Activated naive CD4-positive, alpha-beta T cell (primary cell): ENCODE measurements at regions not wholly inside any gene's neighbourhood (a gene's known extent, or its start where the extent isn't known, plus 50 kb on each side); places are given as distances from the start of the nearest gene placed in this dataset.

Experiments
- DNase-seq, 4 experiments: peaks; one replicate each; lab custom pipeline; 2025; lab: John Stamatoyannopoulos, UW

DNA sequence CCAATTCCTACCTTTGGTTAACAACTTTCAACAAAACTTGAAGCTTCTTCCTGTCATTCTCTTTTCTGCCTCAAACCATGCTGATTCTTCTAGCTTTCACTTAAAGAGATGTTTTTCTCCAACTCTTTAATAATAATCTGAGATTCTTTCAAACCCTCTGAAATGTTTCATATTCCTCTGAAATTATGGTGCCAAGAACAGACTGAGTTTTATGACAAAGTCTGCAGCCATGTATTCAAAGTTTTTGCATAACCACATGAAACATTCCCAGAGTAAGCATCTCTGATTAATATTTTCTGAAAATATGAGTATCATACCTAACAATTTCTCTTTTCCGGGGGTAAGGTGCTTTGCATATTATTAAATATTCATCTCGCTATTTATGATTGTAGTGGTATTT lies 59.1 kb upstream of the DCN start:
- DNase-seq, result no peak

DNA sequence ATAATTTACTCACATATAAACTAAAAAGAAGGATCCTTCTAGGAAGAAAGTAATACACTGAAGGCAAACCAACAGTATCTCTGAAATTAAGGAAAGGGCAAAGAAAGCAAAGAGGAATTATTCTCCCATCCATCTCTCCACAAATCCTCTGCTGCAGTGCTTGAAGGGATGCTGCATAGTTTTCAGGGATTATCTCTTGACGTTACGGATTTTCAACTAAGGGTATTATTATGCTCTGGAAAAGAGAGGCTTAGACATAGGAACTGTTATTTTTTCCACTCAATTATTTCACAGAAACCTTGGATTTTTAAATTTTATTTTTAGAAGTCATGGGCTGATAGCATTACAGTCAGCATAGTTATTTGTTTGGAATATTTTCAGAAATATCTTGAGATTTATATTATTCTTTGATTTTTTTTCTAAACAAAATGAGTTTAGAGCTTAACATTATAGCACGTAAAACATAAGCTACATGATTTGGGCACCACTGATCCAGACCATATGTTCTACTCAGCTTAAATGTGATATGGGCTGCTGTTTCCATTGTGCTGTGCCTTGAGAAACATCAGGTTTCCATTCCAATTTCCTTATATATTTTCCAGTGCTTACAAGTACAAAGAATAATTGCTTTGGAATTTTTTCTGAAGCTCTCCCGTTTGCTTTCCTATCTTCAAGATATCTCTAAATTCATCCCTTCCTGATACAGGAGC lies 57.9 kb upstream of the DCN start:
- no peak for DNase-seq

DNA sequence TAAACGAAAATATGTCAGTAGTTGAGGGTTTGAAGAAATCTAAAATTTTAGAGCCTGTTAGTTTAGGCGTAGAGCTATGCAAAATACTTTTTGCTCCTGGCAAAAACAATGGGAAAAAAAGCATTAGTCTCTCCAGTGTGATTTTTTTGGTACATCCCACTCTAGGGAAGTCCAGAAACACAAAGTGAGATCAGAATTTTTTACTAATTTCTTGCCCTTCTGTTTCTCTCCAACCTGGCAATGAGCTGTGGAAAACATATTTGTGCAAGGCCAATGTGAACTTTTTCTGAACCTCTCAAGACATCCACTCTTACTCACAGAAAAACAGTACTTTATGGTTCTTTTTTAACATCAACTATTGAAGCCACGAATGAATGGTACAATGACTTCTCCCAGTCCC lies 56.9 kb upstream of the DCN start:
- DNase-seq, result no peak
